ENCODE measurements at regions not wholly inside any gene's neighbourhood (a gene's known extent, or its start where the extent isn't known, plus 50 kb on each side); places are given as distances from the start of the nearest gene placed in this dataset.

GRCh38 chr6:100246206-100246605 is 218.5 kb downstream of the SIM1 start:
- TF ChIP-seq, protein P1, sequence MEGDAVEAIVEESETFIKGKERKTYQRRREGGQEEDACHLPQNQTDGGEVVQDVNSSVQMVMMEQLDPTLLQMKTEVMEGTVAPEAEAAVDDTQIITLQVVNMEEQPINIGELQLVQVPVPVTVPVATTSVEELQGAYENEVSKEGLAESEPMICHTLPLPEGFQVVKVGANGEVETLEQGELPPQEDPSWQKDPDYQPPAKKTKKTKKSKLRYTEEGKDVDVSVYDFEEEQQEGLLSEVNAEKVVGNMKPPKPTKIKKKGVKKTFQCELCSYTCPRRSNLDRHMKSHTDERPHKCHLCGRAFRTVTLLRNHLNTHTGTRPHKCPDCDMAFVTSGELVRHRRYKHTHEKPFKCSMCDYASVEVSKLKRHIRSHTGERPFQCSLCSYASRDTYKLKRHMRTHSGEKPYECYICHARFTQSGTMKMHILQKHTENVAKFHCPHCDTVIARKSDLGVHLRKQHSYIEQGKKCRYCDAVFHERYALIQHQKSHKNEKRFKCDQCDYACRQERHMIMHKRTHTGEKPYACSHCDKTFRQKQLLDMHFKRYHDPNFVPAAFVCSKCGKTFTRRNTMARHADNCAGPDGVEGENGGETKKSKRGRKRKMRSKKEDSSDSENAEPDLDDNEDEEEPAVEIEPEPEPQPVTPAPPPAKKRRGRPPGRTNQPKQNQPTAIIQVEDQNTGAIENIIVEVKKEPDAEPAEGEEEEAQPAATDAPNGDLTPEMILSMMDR (IDR thresholded peaks at IDR 0.05; ENCODE audit: low read depth, low read length, missing control alignments) = no peak
- peak; percentile 52 for DNase-seq (ENCODE audit: extremely low read depth, low read depth)
- H3K4me3 ChIP-seq (replicated peaks; ENCODE audit: low read depth, low read length) = no peak overlapping the region

GRCh38 chr6:100240798-100241197 is 223.9 kb downstream of the SIM1 start:
- TF ChIP-seq, protein P1 (IDR thresholded peaks at IDR 0.05; ENCODE audit: low read depth, low read length, missing control alignments) = no peak

DNA sequence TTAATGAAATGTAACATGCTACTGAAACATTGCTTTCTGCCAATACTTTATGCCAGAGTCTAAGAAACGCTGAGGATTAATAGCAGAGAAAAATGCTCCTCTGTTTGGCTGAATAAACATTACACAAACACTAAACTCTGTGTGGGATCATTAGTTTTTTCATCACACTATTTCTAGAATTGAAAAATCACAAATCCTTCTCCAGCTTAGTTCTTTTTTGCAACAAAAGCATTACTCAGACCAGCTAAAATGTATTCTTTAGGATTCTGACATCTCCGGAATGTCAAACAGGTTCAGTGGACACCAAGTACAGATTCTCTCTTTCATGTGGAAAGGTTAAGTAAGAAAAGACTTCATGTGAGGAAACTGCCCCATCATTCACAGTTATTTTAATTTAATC is 226.9 kb downstream of the SIM1 start:
- H3K4me3 ChIP-seq (replicated peaks; ENCODE audit: low read depth, low read length) = no peak overlapping the region
- no peak for DNase-seq (ENCODE audit: extremely low read depth, low read depth)
- TF ChIP-seq, protein P1 (IDR thresholded peaks at IDR 0.05; ENCODE audit: low read depth, low read length, missing control alignments) = no peak

More at GRCh38 chr6:100240798-100241197, 223.9 kb downstream of the SIM1 start:
- H3K4me3 ChIP-seq (replicated peaks; ENCODE audit: low read depth, low read length) = no peak overlapping the region
- no peak for DNase-seq (ENCODE audit: extremely low read depth, low read depth)

DNA sequence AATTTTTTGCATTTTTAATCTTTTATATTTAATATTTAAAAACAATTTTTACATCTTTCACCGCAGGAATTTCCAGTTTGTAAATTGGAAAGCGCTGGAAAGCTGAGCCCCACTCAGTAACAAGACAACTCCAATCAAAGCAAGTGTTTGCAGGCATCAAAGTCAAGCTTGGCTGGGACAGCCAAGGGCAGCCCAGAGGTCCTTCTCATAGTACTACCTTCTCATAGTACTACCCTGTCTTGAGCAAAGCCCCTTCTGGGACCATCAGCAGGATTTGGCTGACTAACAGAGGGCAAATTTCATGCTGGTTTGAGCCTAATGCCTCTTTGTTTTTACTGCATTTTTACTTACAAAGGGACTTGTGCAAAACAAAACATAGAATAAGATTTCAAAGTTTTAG is 228.3 kb downstream of the SIM1 start:
- TF ChIP-seq, protein P1 (IDR thresholded peaks at IDR 0.05; ENCODE audit: low read depth, low read length, missing control alignments) = no peak
- H3K4me3 ChIP-seq (replicated peaks; ENCODE audit: low read depth, low read length) = no peak overlapping the region
- no peak for DNase-seq (ENCODE audit: extremely low read depth, low read depth)

GRCh38 chr6:100235631-100236030 is 229.1 kb downstream of the SIM1 start:
- no peak for DNase-seq (ENCODE audit: extremely low read depth, low read depth)
- TF ChIP-seq, protein P1 (IDR thresholded peaks at IDR 0.05; ENCODE audit: low read depth, low read length, missing control alignments) = no peak
- H3K4me3 ChIP-seq (replicated peaks; ENCODE audit: low read depth, low read length) = no peak overlapping the region

DNA sequence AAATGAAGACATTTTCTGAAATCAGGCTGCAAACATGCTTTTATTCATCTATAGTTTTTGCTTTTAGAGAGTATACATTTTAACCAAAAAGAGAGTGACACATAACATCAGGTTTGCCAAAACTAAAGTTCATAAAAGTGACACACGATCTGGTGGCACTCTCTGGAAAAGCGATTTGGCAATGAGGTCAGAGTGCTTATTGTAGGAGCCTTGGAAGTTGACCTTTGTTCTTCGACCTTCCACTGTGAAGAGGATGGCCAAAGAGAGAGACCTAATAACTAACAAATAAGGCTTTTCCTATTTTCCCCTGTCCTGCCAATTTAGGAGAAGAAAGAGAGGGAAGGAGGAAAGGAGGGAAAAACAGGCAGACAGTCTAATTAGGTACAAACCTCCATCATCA is 230.1 kb downstream of the SIM1 start:
- no peak for DNase-seq (ENCODE audit: extremely low read depth, low read depth)
- TF ChIP-seq, protein P1 (IDR thresholded peaks at IDR 0.05; ENCODE audit: low read depth, low read length, missing control alignments) = no peak
- H3K4me3 ChIP-seq (replicated peaks; ENCODE audit: low read depth, low read length) = no peak overlapping the region

Measured in HFF-Myc (cell line).